Common myeloid progenitor, CD34-positive (primary cell): ENCODE measurements at regions not wholly inside any gene's neighbourhood (a gene's known extent, or its start where the extent isn't known, plus 50 kb on each side); places are given as distances from the start of the nearest gene placed in this dataset.
A peak's percentile ranks its signal among the peaks of the same experiment; 100 is the strongest.
"Not testable (repeated sequence)": the region's sequence is repeated elsewhere in the genome, so short reads cannot be mapped to it uniquely, and the experiment has no call there.

Experiments used
- CTCF ChIA-PET: fragments of 350-600 bp; sonication (Branson Sonifier 250); formaldehyde crosslinking; loops from one replicate; lab custom pipeline; 2021; ENCODE audit warnings: antibody characterized with exemption; lab: Charles Lee
- POLR2A ChIA-PET: fragments of 350-600 bp; sonication (Branson Sonifier 250); formaldehyde crosslinking; loops from one replicate; lab custom pipeline; 2021; ENCODE audit warnings: antibody characterized with exemption; lab: Charles Lee
- DNase-seq, 3 donors: peaks; one replicate each; pipeline versions ENCODE4 v3.0.0 to v3.0.0-alpha.2; 2013
- H3K27ac ChIP-seq, 2 experiments: 1 replicate in 1 of 2; 2 replicates in 1 of 2; pipeline ENCODE4 v1.7.0; 2013; ENCODE audit warnings: inconsistent platforms in 2 of 2, low read length in 2 of 2, mild to moderate bottlenecking in 2 of 2, low read depth in 1 of 2, moderate library complexity in 1 of 2; ENCODE audit not compliant: severe bottlenecking in 2 of 2, insufficient read depth in 1 of 2, poor library complexity in 1 of 2
- H3K27me3 ChIP-seq, 5 experiments: replicated peaks in 2 of 5; 1 replicate in 3 of 5; 2 replicates in 2 of 5; pipeline versions ENCODE4 v1.6.1 to v1.7.0; 2013; ENCODE audit warnings: low read length in 4 of 5, mild to moderate bottlenecking in 2 of 5, moderate library complexity in 2 of 5, inconsistent platforms in 1 of 5; ENCODE audit not compliant: insufficient read depth in 5 of 5, control insufficient read depth in 4 of 5
- H3K36me3 ChIP-seq, 4 experiments: 1 replicate in 2 of 4; 2 replicates in 2 of 4; pipeline versions ENCODE4 v1.6.1 to v1.7.0; 2013; ENCODE audit warnings: low read length in 3 of 4, control low read depth in 1 of 4, mild to moderate bottlenecking in 1 of 4; ENCODE audit not compliant: control insufficient read depth in 4 of 4, insufficient read depth in 4 of 4
- H3K4me1 ChIP-seq, 4 experiments: 1 replicate in 3 of 4; 2 replicates in 1 of 4; pipeline versions ENCODE4 v1.6.1 to v1.7.1; 2013; ENCODE audit warnings: low read length in 3 of 4, mild to moderate bottlenecking in 3 of 4, control low read depth in 1 of 4, inconsistent platforms in 1 of 4, moderate library complexity in 1 of 4; ENCODE audit not compliant: control insufficient read depth in 4 of 4, insufficient read depth in 4 of 4; ENCODE audit errors: control extremely low read depth in 1 of 4
- H3K4me3 ChIP-seq, 7 experiments: 1 replicate in 4 of 7; 2 replicates in 3 of 7; pipeline versions ENCODE4 v1.5.1 to v1.7.0; 2013; ENCODE audit warnings: mild to moderate bottlenecking in 7 of 7, low read length in 6 of 7, moderate library complexity in 6 of 7, inconsistent platforms in 2 of 7, low read depth in 2 of 7, control low read depth in 1 of 7; ENCODE audit not compliant: insufficient read depth in 4 of 7, control insufficient read depth in 1 of 7; ENCODE audit errors: extremely low read depth in 1 of 7
- H3K9me3 ChIP-seq, 5 experiments: 1 replicate in 4 of 5; 2 replicates in 1 of 5; pipeline versions ENCODE4 v1.6.1 to v1.7.1; 2013; ENCODE audit warnings: low read length in 4 of 5, mild to moderate bottlenecking in 2 of 5, inconsistent platforms in 1 of 5, low read depth in 1 of 5, moderate library complexity in 1 of 5; ENCODE audit not compliant: control insufficient read depth in 4 of 5, insufficient read depth in 2 of 5; ENCODE audit errors: control extremely low read depth in 1 of 5
- WGBS: methylation state at CpG from one replicate; pipeline ENCODE4 v1.1.5; 2013; ENCODE audit not compliant: insufficient coverage; 5-methylcytosine and 5-hydroxymethylcytosine counted together

DNA sequence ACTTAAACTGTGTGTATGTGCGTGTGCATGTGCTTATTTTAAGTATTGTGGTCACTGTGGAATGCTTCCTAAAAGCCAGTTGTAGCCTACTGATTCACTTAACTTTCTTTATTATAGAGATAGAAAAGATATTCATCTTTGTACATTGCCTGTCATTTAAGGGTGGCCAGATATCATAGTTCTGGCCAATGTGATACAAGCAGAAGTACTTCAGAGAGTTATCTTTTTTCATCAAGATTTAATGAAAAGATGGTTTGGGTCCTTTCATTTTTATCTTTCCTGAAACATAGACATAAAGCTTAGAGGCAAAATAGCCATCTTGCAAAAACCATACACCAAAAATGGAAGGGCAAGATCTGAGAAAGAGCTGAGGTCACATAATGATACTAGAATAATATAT is 744.7 kb upstream of the ADGRL3 start:
- ChIA-PET POLR2A (no interaction called here), CTCF (no interaction called here)
- Histone ChIP-seq H3K36me3 (no peaks in the 10 kb centered on the region), H3K27me3 (no peaks in the 10 kb centered on the region), H3K9me3 (no peaks in the 10 kb centered on the region), H3K27ac (no peak overlapping the region), H3K4me1 (no peaks in the 10 kb centered on the region), H3K4me3 (no peak overlapping the region)
- WGBS = no CpG with 5 or more reads among the region's 1 CpG
- DNase-seq = no peak

DNA sequence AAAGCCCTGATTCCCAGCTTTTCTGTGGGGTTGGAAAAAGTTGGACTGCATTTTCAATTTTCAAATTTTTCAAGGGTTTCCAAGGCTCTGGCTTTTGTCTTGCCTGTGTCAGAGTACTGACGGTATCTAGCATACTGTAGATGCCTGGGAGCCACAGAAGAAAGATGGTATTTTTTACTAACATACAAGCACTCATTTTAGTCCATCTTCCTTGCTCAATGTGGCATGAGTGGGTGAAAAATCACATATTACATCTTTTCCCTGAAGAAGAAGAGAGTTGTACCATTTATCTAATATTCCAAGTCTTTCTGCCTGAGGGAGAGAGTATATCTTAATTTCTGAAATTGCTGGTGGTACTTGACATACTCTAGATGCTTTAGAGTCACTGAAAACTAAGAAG is 738.6 kb upstream of the ADGRL3 start:
- no peaks in the 10 kb centered on the region for H3K4me1 ChIP-seq
- POLR2A ChIA-PET = no interaction called here
- no peaks in the 10 kb centered on the region for H3K36me3 ChIP-seq
- no peaks in the 10 kb centered on the region for H3K9me3 ChIP-seq
- CTCF ChIA-PET = no interaction called here
- DNase-seq = no peak
- no peaks in the 10 kb centered on the region for H3K27me3 ChIP-seq
- H3K4me3 ChIP-seq = no peak overlapping the region
- no peak overlapping the region for H3K27ac ChIP-seq
- WGBS = no CpG with 5 or more reads among the region's 1 CpG

DNA sequence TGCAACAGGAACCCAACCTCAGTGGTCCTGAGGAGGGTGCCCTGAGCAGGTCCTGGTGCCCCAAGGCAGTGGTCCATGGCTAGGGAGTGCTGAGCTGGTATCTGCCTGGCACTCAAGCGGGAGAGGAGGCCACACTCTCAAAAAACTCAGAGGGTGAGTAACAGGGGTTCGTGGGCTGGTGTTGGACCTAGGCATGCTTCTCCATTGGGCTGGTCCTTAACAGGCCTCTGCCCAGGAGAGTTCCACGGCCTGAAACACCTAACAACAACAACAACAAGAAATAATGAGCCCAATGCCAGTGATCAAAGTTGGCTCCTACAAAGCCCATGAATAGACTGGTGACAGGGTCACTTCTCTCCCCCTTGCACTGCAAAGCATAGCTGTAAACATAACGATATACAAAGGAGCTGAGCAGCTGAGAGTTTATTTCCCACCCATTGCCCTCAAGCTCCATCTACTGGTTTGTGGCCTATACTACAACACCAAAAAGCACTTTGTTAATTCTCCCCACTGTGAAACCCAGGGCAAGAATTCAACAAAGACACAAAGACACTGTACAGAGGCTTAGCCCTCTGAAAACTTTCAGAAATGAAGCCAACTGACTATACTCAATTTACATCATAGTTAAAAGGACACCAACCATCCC is 736.1 kb upstream of the ADGRL3 start:
- ChIA-PET POLR2A (no interaction called here), CTCF (no interaction called here)
- Histone ChIP-seq H3K4me1 (no peaks in the 10 kb centered on the region), H3K4me3 (no peak overlapping the region), H3K36me3 (no peaks in the 10 kb centered on the region), H3K27me3 (no peaks in the 10 kb centered on the region), H3K9me3 (no peaks in the 10 kb centered on the region), H3K27ac (no peak overlapping the region)
- DNase-seq = peak in 1 of 3 donors; percentile 0
- WGBS = 70% methylated on average over 2 of the region's 4 CpGs

DNA sequence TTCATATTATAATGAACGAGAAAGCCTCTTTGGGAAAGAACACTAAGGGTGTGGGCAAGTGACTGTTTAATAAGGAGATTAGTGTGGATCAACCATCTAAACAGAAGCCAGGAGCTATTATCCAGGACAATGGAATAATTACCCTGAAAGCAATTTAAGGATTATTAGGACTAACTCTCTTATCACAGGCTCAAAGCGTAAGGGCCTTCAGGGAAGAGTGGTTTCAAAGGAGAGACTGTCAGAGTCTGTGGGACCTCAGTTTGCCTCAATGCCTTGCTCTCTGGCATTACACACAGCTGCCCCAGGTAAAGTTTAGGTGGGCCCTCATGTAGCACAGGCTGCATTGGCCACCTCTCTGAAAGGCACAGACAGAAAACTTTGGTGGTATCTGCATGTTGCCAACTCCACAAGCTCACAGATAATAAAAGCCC is 717.2 kb upstream of the ADGRL3 start:
- Histone ChIP-seq H3K9me3 (no peaks in the 10 kb centered on the region), H3K36me3 (no peaks in the 10 kb centered on the region), H3K27me3 (no peaks in the 10 kb centered on the region), H3K4me3 (no peak overlapping the region), H3K27ac (no peak overlapping the region), H3K4me1 (no peaks in the 10 kb centered on the region)
- POLR2A ChIA-PET = no interaction called here
- 89% methylated on average over 1 of the region's 2 CpGs for WGBS
- CTCF ChIA-PET = no interaction called here
- no peak for DNase-seq

DNA sequence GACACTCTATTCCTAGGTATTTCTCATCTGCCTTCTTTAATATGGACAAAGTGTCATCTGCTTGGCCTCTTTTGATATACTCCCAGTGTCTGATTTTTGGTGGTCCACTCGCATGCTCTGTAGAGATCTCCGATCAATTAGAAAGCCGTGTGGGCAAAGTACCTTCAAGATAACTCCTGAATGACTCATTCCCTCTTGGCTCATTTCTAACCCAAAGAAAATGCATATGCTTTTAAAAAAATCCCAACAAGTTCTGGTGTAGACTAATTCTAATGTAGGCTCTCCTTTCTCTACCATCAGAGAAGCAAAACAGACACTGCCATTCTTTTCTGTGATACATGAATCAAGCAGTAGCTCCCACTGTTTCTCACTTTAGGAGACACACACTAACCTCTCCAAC is 714.9 kb upstream of the ADGRL3 start:
- WGBS = 81% methylated on average over 3 of the region's 3 CpGs
- POLR2A ChIA-PET = no interaction called here
- CTCF ChIA-PET = no interaction called here

DNA sequence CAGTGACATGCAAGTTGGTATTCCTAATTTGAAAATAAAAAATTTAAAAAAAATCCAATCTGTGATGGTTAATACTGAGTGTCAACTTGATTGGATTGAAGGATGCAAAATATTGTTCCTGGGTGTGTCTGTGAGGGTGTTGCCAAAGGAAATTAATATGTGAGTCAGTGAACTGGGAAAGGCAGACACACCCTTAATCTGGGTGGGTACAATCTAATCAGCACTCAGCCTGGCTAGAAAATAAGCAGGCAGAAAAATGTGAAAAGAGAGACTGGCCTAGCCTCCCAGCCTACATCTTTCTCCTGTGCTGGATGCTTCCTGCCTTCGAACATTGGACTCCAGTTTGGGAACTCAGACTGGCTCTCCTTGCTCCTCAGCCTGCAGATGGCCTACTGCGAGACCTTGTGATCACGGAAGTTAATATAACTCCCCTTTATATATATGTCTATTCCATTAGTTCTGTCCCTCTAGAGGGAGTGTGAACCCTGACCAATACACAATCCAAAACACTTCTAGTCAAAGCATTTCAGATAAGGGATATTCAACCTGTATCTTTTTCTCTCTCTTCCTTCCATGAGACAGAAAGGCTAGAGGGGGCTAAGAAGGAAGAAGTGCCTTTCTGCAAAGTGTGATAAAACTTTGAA is 712.9 kb upstream of the ADGRL3 start:
- DNase-seq, H3K9me3 ChIP-seq, H3K27ac ChIP-seq, POLR2A ChIA-PET, H3K4me1 ChIP-seq, H3K4me3 ChIP-seq, CTCF ChIA-PET, H3K27me3 ChIP-seq, H3K36me3 ChIP-seq: not testable (repeated sequence)
- WGBS = 97% methylated on average over 3 of the region's 3 CpGs

More for the DNA sequence above, 714.9 kb upstream of the ADGRL3 start:
- DNase-seq = no peak
- H3K36me3 ChIP-seq = no peaks in the 10 kb centered on the region
- H3K4me3 ChIP-seq = no peak overlapping the region
- H3K4me1 ChIP-seq = no peaks in the 10 kb centered on the region
- H3K27me3 ChIP-seq = no peaks in the 10 kb centered on the region
- H3K27ac ChIP-seq = no peak overlapping the region
- no peaks in the 10 kb centered on the region for H3K9me3 ChIP-seq

DNA sequence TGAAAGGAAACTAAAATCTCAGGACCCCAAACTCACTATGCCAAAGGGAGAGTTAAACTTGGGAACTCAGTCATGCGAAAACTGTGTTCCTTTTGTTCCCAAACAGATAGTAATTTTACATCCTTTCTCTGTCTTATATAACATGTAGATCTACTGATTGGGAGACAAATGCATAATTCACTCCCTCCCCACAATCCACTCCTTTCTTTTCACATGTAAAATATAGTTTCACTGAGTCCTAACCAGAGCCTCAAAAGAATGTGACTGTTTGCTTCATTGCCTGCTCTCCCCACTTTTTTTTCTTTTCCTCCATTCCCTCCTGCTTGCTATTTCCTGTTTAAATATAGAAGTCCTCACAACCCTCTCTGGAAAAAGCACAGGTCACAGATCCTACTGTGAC is 699.3 kb upstream of the ADGRL3 start:
- H3K27ac ChIP-seq = no peak overlapping the region
- ChIA-PET CTCF (no interaction called here), POLR2A (no interaction called here)
- no peaks in the 10 kb centered on the region for H3K9me3 ChIP-seq
- no peak for DNase-seq
- no peak overlapping the region for H3K4me3 ChIP-seq
- H3K27me3 ChIP-seq = no peaks in the 10 kb centered on the region
- H3K36me3 ChIP-seq = no peaks in the 10 kb centered on the region
- WGBS = 100% methylated on average over 1 of the region's 1 CpG
- no peaks in the 10 kb centered on the region for H3K4me1 ChIP-seq
